Middle frontal gyrus (tissue), 1 donor: ENCODE measurements at regions not wholly inside any gene's neighbourhood (a gene's known extent, or its start where the extent isn't known, plus 50 kb on each side); places are given as distances from the start of the nearest gene placed in this dataset.

Source experiments
- DNase-seq: peaks from one replicate; pipeline ENCODE4 v3.0.0-alpha.2; 2015; ENCODE audit warnings: low spot score; ENCODE audit errors: extremely low spot score

DNA sequence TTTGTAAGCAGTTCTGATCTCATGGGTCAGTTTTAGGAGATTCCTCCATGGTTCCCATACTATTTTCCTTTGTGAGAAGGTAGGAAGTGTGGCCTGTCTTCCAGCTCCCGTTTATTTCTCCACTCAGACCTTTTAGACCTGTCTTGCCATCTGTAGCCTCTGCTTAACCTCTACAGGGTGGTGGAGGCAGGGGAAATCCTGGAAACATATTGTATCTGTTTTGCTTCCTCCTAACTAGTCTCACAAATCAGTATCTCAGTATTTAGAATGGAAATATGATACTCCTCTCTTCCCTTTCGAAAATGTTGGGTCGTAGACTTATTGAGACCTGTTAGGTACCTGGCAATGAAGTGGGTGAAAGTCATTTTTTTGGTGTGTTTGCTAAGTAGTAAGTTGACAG is 399.4 kb upstream of the RGS6 start:
- no peak for DNase-seq

DNA sequence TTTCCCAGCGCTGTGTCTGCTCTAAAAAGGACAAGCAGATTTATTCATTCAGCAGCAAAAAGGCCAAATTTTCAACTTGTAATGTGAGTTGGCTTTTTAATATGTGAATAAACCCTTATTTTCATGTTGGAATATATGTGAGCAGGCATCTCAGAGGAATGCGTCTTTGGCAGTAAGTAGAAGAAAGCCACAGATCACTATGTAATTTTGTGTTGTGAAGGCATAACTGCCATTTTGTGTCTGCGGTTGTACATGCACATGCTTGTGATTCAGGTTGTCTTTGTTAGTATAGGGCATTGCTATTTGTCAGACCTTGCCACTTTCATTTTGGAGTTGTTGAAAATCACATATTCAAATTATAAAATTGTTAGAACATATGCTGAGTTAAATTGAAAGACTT is 398.8 kb upstream of the RGS6 start:
- no peak for DNase-seq

DNA sequence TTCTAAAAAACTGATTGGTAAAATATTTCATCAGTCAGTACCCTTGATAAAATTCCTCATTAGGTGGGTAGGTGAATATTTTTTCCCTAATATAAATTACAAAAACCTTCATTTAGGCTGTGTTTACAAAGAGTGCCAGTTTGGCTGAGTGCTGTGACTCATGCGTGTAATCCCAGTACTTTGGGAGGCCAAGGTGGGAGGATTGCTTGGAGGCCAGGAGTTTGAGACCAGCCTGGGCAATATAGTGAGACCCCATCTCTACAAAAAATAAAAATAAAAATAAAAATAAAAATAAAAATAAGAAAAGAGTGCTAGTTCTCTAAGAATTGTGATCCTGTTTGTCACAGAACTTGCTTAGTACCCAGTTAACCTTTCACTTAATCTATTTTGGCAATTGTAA is 398.4 kb upstream of the RGS6 start:
- DNase-seq, result no peak

DNA sequence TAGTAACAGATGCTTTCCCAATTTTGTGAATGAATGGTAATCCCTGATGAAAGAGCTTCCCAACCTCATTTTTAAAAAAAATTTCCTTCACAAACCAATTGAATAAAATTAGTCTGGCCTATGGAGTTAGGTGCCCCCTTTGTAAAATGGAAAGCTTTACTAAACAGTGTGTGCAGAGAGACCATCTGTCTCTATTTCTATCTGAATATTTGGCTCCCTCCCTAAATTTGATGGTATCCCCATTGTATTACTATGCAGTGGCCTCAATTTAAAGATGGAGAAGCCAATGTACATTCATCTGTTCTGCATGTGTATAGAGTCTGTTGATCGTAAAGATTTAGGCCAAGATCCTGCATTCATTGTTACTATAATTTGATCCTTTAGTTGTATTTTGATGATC is 397.7 kb upstream of the RGS6 start:
- DNase-seq, result no peak

- DNase-seq, result no peak
Measured at GRCh38 chr14:71536015-71536740, 396.1 kb upstream of the RGS6 start.

DNA sequence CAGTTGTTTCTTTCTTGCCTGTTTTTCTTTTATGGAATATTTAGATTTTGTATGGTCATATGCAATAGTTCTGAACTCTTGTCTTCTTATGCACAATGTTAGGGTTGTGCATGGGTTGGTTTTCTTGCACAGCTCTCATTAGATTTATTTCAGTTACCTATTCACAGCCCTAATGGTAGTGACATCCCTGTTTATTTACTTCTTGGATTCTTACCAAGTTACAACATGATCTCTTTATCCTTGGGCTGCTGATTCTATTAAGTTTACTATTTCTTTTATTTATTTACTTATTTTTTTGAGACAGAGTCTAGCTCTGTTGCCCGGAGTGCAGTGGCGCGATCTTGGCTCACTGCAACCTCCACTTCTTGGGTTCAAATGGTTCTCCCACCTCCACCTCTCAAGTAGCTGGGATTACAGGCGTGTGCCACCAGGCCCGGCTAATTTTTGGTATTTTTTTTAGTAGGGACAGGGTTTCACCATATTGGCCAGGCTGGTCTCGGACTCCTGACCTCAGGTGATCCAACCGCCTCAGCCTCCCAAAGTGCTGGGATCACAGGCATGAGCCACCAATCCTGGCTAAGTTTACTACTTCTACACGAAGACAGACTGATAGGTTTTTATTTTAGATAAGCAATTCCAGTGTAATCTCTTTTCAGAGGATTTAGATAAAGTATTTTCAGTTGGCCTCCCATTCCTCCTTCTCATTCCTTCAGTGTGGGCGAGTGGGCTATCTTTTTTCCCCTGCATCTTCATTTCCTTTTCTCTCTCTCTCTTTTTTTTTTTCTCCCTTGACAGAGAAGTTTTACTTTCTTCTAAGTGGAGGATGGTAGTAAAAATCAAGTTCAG is 395.1 kb upstream of the RGS6 start:
- DNase-seq, result no peak

- no peak for DNase-seq
Measured at GRCh38 chr14:71538288-71538687, 393.9 kb upstream of the RGS6 start.

GRCh38 chr14:71538938-71539649 is 393.1 kb upstream of the RGS6 start:
- no peak for DNase-seq

- DNase-seq, result no peak
Measured at GRCh38 chr14:71539650-71540285, 392.5 kb upstream of the RGS6 start.

DNA sequence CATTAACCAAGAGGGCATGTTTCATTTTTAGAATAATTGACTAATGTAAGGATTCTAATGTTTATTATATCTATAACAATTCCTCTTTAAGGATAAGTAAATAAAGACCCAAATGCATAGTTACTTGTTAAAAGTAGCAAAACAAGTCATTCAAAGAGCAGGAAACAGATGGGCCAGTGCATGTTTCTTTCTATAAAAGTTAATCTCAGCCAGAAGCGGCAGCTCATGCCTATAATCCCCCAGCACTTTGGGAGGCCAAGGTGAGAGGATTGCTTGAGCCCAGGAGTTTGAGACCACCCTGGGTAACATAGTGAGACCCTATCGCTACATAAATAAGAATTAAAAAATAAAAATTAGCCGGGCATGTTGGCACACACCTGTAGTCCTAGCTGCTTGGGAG is 391.0 kb upstream of the RGS6 start:
- no peak for DNase-seq

- DNase-seq, result no peak
Measured at GRCh38 chr14:71541973-71542690, 390.1 kb upstream of the RGS6 start.

GRCh38 chr14:71549421-71550050 is 382.7 kb upstream of the RGS6 start:
- no peak for DNase-seq

DNA sequence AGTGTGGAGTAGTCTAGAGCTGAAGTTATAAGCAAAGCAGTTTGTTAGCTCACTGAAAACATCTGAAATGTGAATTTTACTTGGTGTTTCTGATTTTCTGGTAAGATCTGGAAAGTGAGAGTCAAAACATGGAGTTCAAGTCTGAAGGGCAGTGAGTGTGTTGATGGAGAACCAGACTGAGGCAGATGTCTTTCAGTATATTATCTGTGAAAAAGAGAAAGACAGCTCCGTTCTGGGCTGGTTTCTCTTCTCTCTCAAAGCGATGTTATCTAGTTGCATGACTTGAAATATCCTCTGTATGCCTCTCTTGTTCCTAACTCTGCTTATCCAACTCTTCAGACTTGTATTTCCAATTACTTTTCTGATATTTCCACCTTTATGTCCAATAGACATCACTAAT is 381.9 kb upstream of the RGS6 start:
- no peak for DNase-seq

- DNase-seq, result no peak
Measured at GRCh38 chr14:71551291-71551950, 380.8 kb upstream of the RGS6 start.

DNA sequence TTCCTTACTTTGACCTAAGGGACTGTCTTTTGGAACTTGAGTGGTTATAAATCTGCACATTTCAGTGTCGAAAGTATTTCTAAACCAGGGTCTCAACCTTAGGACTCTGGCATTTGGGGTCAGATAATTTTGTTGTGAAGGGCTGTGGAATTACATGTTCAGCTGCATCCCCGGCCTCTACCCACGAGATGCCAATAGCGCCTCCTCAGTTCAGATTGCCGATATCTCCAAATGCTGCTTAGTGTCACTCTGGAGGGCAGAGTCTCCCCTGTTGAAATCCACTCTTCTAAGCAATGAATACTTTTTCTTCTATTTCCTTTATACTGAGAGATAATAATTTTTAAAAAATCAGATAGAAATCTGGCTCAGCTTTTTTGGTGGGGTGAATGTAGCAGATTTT is 379.4 kb upstream of the RGS6 start:
- DNase-seq, result no peak

GRCh38 chr14:71553779-71554178 is 378.4 kb upstream of the RGS6 start:
- DNase-seq, result no peak

GRCh38 chr14:71554323-71554722 is 377.9 kb upstream of the RGS6 start:
- DNase-seq, result no peak

- no peak for DNase-seq
Measured at GRCh38 chr14:71554959-71555612, 377.1 kb upstream of the RGS6 start.
